H1 (cell line): ENCODE measurements at regions not wholly inside any gene's neighbourhood (a gene's known extent, or its start where the extent isn't known, plus 50 kb on each side); places are given as distances from the start of the nearest gene placed in this dataset.

Experiments
- CTCF ChIA-PET: fragments of 300-600 bp; sonication (Branson Sonifier 250); formaldehyde crosslinking; loops from one replicate; lab custom pipeline; 2021; ENCODE audit not compliant: partially characterized antibody; lab: Charles Lee
- POLR2A ChIA-PET: fragments of 300-600 bp; sonication (Branson Sonifier 250); formaldehyde crosslinking; loops from one replicate; lab custom pipeline; 2021; ENCODE audit warnings: inconsistent platforms; ENCODE audit not compliant: partially characterized antibody; lab: Charles Lee
- DNase-seq, 2 experiments: peaks; one replicate each; pipeline versions ENCODE4 v3.0.0 to v3.0.0-alpha.2; 2010 to 2022; ENCODE audit warnings: low spot score in 2 of 2, low read depth in 1 of 2, mixed read lengths in 1 of 2
- FAIRE-seq: peaks from 2 replicates; lab custom pipeline; 2011; peaks lifted over from hg19 to GRCh38; lab: Jason Lieb, UNC
- H2AFZ ChIP-seq: 2 replicates; pipeline ENCODE4 v1.8.1; 2012; ENCODE audit warnings: low read length, inconsistent platforms
- H2AK5ac ChIP-seq: 2 replicates; pipeline ENCODE4 v1.6.1; 2013; ENCODE audit warnings: low read depth, low read length
- H2BK120ac ChIP-seq: replicated peaks from 2 replicates; pipeline ENCODE3; 2013; ENCODE audit warnings: low read depth, low read length, inconsistent platforms
- H2BK12ac ChIP-seq: 2 replicates; pipeline ENCODE4 v1.6.1; 2013; ENCODE audit warnings: low read depth, low read length
- H2BK15ac ChIP-seq: 2 replicates; pipeline ENCODE4 v1.6.1; 2013; ENCODE audit warnings: low read length
- H2BK20ac ChIP-seq: 2 replicates; pipeline ENCODE4 v1.6.1; 2013; ENCODE audit warnings: low read length
- H2BK5ac ChIP-seq: 2 replicates; pipeline ENCODE4 v1.6.1; 2013; ENCODE audit warnings: low read depth, low read length
- H3K14ac ChIP-seq: 2 replicates; pipeline ENCODE4 v1.6.1; 2013; ENCODE audit warnings: inconsistent platforms; ENCODE audit not compliant: insufficient read length
- H3K18ac ChIP-seq: 2 replicates; pipeline ENCODE4 v1.6.1; 2013; ENCODE audit warnings: low read length; ENCODE audit errors: extremely low read depth
- H3K23ac ChIP-seq: 2 replicates; pipeline ENCODE4 v1.6.1; 2013; ENCODE audit warnings: inconsistent platforms; ENCODE audit not compliant: insufficient read length
- H3K23me2 ChIP-seq: 2 replicates; pipeline ENCODE4 v1.6.1; 2013; ENCODE audit warnings: low read depth, low read length
- H3K27ac ChIP-seq: 2 replicates; pipeline ENCODE4 v1.6.1; 2011; ENCODE audit warnings: low read depth, low read length, inconsistent platforms
- H3K27me3 ChIP-seq, 4 experiments: replicated peaks in 1 of 4; 1 replicate in 1 of 4; 2 replicates in 3 of 4; pipeline versions ENCODE4 v1.6.1 to v1.8.1; 2011 to 2013; ENCODE audit warnings: low read length in 3 of 4, mild to moderate bottlenecking in 3 of 4, inconsistent platforms in 2 of 4, mixed read lengths in 2 of 4, moderate library complexity in 1 of 4; ENCODE audit not compliant: control insufficient read depth in 3 of 4, insufficient read depth in 3 of 4; ENCODE audit errors: extremely low read depth in 1 of 4
- H3K36me3 ChIP-seq, 4 experiments: 2 replicates each; pipeline versions ENCODE4 v1.6.1 to v1.8.1; 2011 to 2013; ENCODE audit warnings: mild to moderate bottlenecking in 4 of 4, low read length in 3 of 4, moderate library complexity in 2 of 4, control low read depth in 1 of 4, inconsistent platforms in 1 of 4; ENCODE audit not compliant: insufficient read depth in 4 of 4, control insufficient read depth in 2 of 4
- H3K4ac ChIP-seq: replicated peaks from 2 replicates; pipeline ENCODE3; 2013; ENCODE audit warnings: low read length, low read depth, mixed read lengths, inconsistent platforms; ENCODE audit not compliant: insufficient read length
- H3K4me1 ChIP-seq, 4 experiments: replicated peaks in 1 of 4; 1 replicate in 1 of 4; 2 replicates in 3 of 4; pipeline versions ENCODE4 v1.6.1 to v1.8.1; 2011 to 2013; ENCODE audit warnings: low read length in 3 of 4, inconsistent platforms in 2 of 4, mixed read lengths in 1 of 4; ENCODE audit not compliant: insufficient read depth in 4 of 4, control insufficient read depth in 3 of 4
- H3K4me2 ChIP-seq, 2 experiments: 2 replicates each; pipeline versions ENCODE4 v1.6.1 to v1.8.1; 2011 to 2013; ENCODE audit warnings: low read depth in 2 of 2, low read length in 2 of 2, control low read depth in 1 of 2, inconsistent platforms in 1 of 2, mild to moderate bottlenecking in 1 of 2; ENCODE audit not compliant: insufficient read depth in 1 of 2
- H3K4me3 ChIP-seq, 4 experiments: fragments of 200-600, 300-600 bp in 1 of 4; sonication (generic), shearing (Covaris generic), sonication (Bioruptor Twin) in 1 of 4; 2 replicates each; pipeline versions ENCODE4 v1.5.1 to v1.8.1; 2011 to 2016; ENCODE audit warnings: low read length in 4 of 4, low read depth in 3 of 4, control low read depth in 2 of 4, inconsistent platforms in 2 of 4, mild to moderate bottlenecking in 2 of 4, mixed read lengths in 1 of 4, moderate library complexity in 1 of 4; ENCODE audit not compliant: insufficient read depth in 2 of 4; ENCODE audit errors: extremely low read depth in 1 of 4
- H3K56ac ChIP-seq: replicated peaks from 2 replicates; pipeline ENCODE3; 2013; ENCODE audit warnings: low read depth, mild to moderate bottlenecking, mixed read lengths, low read length, inconsistent platforms; ENCODE audit not compliant: insufficient read length
- H3K79me1 ChIP-seq: 2 replicates; pipeline ENCODE4 v1.6.1; 2013; ENCODE audit warnings: low read depth, low read length, control low read depth
- H3K79me2 ChIP-seq, 2 experiments: 2 replicates each; pipeline versions ENCODE4 v1.6.1 to v1.8.1; 2012 to 2013; ENCODE audit warnings: low read length in 2 of 2, mild to moderate bottlenecking in 2 of 2, inconsistent platforms in 1 of 2; ENCODE audit not compliant: insufficient read depth in 2 of 2, control insufficient read depth in 1 of 2
- H3K9ac ChIP-seq, 4 experiments: replicated peaks in 1 of 4; 1 replicate in 1 of 4; 2 replicates in 3 of 4; pipeline versions ENCODE4 v1.6.1 to v1.8.1; 2011 to 2013; ENCODE audit warnings: low read depth in 3 of 4, low read length in 3 of 4, control low read depth in 2 of 4, mild to moderate bottlenecking in 2 of 4, moderate library complexity in 2 of 4, inconsistent platforms in 1 of 4; ENCODE audit errors: extremely low read depth in 1 of 4
- H3K9me3 ChIP-seq, 2 experiments: 2 replicates each; pipeline versions ENCODE4 v1.6.1 to v1.8.1; 2012 to 2013; ENCODE audit warnings: mild to moderate bottlenecking in 2 of 2, moderate library complexity in 2 of 2, control low read depth in 1 of 2, inconsistent platforms in 1 of 2, low read depth in 1 of 2, low read length in 1 of 2, mixed read lengths in 1 of 2; ENCODE audit not compliant: insufficient read depth in 2 of 2
- H4K20me1 ChIP-seq, 2 experiments: replicated peaks in 1 of 2; 2 replicates each; pipeline versions ENCODE3 to v1.8.1; 2011 to 2013; ENCODE audit warnings: inconsistent platforms in 2 of 2, low read length in 2 of 2, mild to moderate bottlenecking in 1 of 2; ENCODE audit not compliant: insufficient read depth in 2 of 2, control insufficient read depth in 1 of 2
- H4K5ac ChIP-seq: 2 replicates; pipeline ENCODE4 v1.6.1; 2013; ENCODE audit warnings: low read length, low read depth, mixed read lengths, inconsistent platforms; ENCODE audit not compliant: insufficient read length
- H4K8ac ChIP-seq: 2 replicates; pipeline ENCODE4 v1.8.0; 2013; ENCODE audit warnings: mild to moderate bottlenecking, moderate library complexity, low read length, inconsistent platforms; ENCODE audit not compliant: insufficient read depth; ENCODE audit errors: extremely low read depth
- H4K91ac ChIP-seq: replicated peaks from 2 replicates; pipeline ENCODE3; 2013; ENCODE audit warnings: low read length, mixed read lengths, inconsistent platforms; ENCODE audit not compliant: insufficient read length
- CBX8 ChIP-seq: fragments of 300-800, 300-1000 bp; sonication (generic); IDR thresholded peaks from 2 replicates; pipeline ENCODE4 v1.7.1; 2016; ENCODE audit warnings: low read depth, low read length, borderline replicate concordance
- CHD1 ChIP-seq: IDR thresholded peaks from 2 replicates; pipeline ENCODE4 v1.6.1; 2012; ENCODE audit warnings: low read depth, low read length, improper control_type of control experiment
- EGR1 ChIP-seq: IDR thresholded peaks from 2 replicates; pipeline ENCODE4 v1.6.1; 2011; ENCODE audit warnings: low read depth, low read length, borderline replicate concordance
- FOSL1 ChIP-seq: IDR thresholded peaks from 2 replicates; pipeline ENCODE4 v1.6.1; 2011; ENCODE audit warnings: mild to moderate bottlenecking, low read depth, low read length, moderate library complexity; ENCODE audit not compliant: insufficient read depth
- GTF2F1 ChIP-seq: IDR thresholded peaks from 2 replicates; pipeline ENCODE4 v1.6.1; 2012; ENCODE audit warnings: low read depth, low read length, improper control_type of control experiment, borderline replicate concordance
- NRF1 ChIP-seq: IDR thresholded peaks from 2 replicates; pipeline ENCODE4 v1.6.1; 2011; ENCODE audit warnings: mild to moderate bottlenecking, low read depth, low read length, improper control_type of control experiment
- RAD21 ChIP-seq, 2 experiments: IDR thresholded peaks in 1 of 2; conservative IDR thresholded peaks in 1 of 2; 2 replicates each; pipeline ENCODE4 v1.6.1; 2011; ENCODE audit warnings: low read depth in 2 of 2, low read length in 2 of 2, improper control_type of control experiment in 1 of 2, inconsistent platforms in 1 of 2, mild to moderate bottlenecking in 1 of 2, moderate library complexity in 1 of 2
- RFX5 ChIP-seq: IDR thresholded peaks from 2 replicates; pipeline ENCODE4 v1.6.1; 2011; ENCODE audit warnings: low read depth, low read length, improper control_type of control experiment, borderline replicate concordance
- RXRA ChIP-seq: IDR thresholded peaks from 2 replicates; pipeline ENCODE4 v1.6.1; 2011; ENCODE audit warnings: low read depth, mild to moderate bottlenecking, low read length, moderate library complexity; ENCODE audit not compliant: insufficient read depth
- SIN3A ChIP-seq, 2 experiments: IDR thresholded peaks in 1 of 2; conservative IDR thresholded peaks in 1 of 2; 2 replicates each; pipeline ENCODE4 v1.6.1; 2011 to 2012; ENCODE audit warnings: low read length in 2 of 2, improper control_type of control experiment in 1 of 2, low read depth in 1 of 2, mild to moderate bottlenecking in 1 of 2
- SIX5 ChIP-seq: IDR thresholded peaks from 2 replicates; pipeline ENCODE4 v1.6.1; 2011; ENCODE audit warnings: mild to moderate bottlenecking, low read depth, low read length
- WGBS, 2 experiments: shearing (Covaris generic) in 1 of 2; methylation state at CpG; one replicate each; pipeline versions ENCODE4 v1.1.6 to v1.1.7; 2013 to 2015; ENCODE audit warnings: low lambda C conversion rate in 2 of 2, mixed read lengths in 2 of 2, inconsistent platforms in 1 of 2, low coverage in 1 of 2, missing lambda C conversion rate in 1 of 2; ENCODE audit not compliant: insufficient replicate concordance in 2 of 2, insufficient coverage in 1 of 2, insufficient read length in 1 of 2; ENCODE audit errors: extremely low coverage in 1 of 2, missing lambda C conversion rate in 1 of 2; 5-methylcytosine and 5-hydroxymethylcytosine counted together

- H4K8ac ChIP-seq, result no peak overlapping the region
- peak overlapping the region; percentile 89 for H4K5ac ChIP-seq
- no peak overlapping the region for H3K4ac ChIP-seq
- H2BK5ac ChIP-seq, result peak overlapping the region; percentile 64; the same call in 1 of the 2 replicates
- H3K36me3 ChIP-seq, result no peaks in the 10 kb centered on the region
- WGBS, 2 experiments, result 3% methylated on average over 6 of the region's 6 CpGs; no CpG with 5 or more reads in 1 of the 2 experiments
- H3K23ac ChIP-seq, result no peak overlapping the region
- no peak overlapping the region for H3K14ac ChIP-seq
- H3K4me1 ChIP-seq, result peaks cover 0 to 20% (median 13%) of the 10 kb centered on the region in 4 experiments; a peak in 5 of 7 replicates
- no peak overlapping the region for H3K9ac ChIP-seq
- no peak overlapping the region for H2BK15ac ChIP-seq
- peak; percentile 96 for FAIRE-seq
- CTCF ChIA-PET, result interaction anchor here (1.0 to 1.5 kb wide), 2 partner anchors 7 to 62 kb away, joined by 3 to 4 read pairs; no protein-coding TSS in a partner anchor
- H3K9me3 ChIP-seq, result no peaks in the 10 kb centered on the region
- H3K27me3 ChIP-seq, result no peaks in the 10 kb centered on the region
- no peak overlapping the region for H2AK5ac ChIP-seq
- peak in 1 of 2 experiments; percentile 76 for DNase-seq
- H3K18ac ChIP-seq, result no peak overlapping the region; the same call in 1 of the 2 replicates
- H2BK120ac ChIP-seq, result peak overlapping the region; percentile 62
- H3K79me2 ChIP-seq, result no peaks in the 10 kb centered on the region
- peak overlapping the region; percentile 25 to 36; a peak in 1 of 4 replicates for H3K4me2 ChIP-seq
- peak overlapping the region in 1 of 4 experiments; percentile 35; a peak in 2 of 8 replicates for H3K4me3 ChIP-seq
- H3K79me1 ChIP-seq, result no peaks in the 10 kb centered on the region
- H3K56ac ChIP-seq, result no peak overlapping the region
- no peaks in the 10 kb centered on the region for H4K20me1 ChIP-seq
- no peak overlapping the region; the same call in 1 of the 2 replicates for H2BK12ac ChIP-seq
- peak overlapping the region; percentile 49; the same call in 1 of the 2 replicates for H3K27ac ChIP-seq
- no peak overlapping the region for H2AFZ ChIP-seq
- no peaks in the 10 kb centered on the region for H3K23me2 ChIP-seq
- POLR2A ChIA-PET, result interaction anchor here (1.0 to 2.4 kb wide), 14 partner anchors 9 to 74 kb away, joined by 3 to 12 read pairs (median 5); no protein-coding TSS in a partner anchor
- no peak overlapping the region for H2BK20ac ChIP-seq
- no peak overlapping the region for H4K91ac ChIP-seq
- TF ChIP-seq GTF2F1, result no peak
- TF ChIP-seq SIN3A (conservative IDR thresholded peaks at IDR 0.05 in 1 of 2, IDR thresholded peaks at IDR 0.05 in 1 of 2; ENCODE audit: low read depth in 1 of 2, low read length in 2 of 2), result no peak
- no peak for TF ChIP-seq CBX8
- TF ChIP-seq SIX5, result no peak
- no peak for TF ChIP-seq FOSL1
- no peak for TF ChIP-seq CHD1
- no peak for TF ChIP-seq EGR1
- no peak for TF ChIP-seq RXRA
- 0 out of 4 replicates have a peak, but pooled peaks of 1 of the 2 experiments have one; percentile 5 for TF ChIP-seq RAD21 (IDR thresholded peaks at IDR 0.05 in 1 of 2, conservative IDR thresholded peaks at IDR 0.05 in 1 of 2; ENCODE audit: low read depth in 2 of 2, low read length in 2 of 2)
- no peak for TF ChIP-seq NRF1
- no peak for TF ChIP-seq RFX5
Measured at GRCh38 chr6:93786474-93787330, 367.3 kb upstream of the EPHA7 start.
